ENCODE measurements at regions not wholly inside any gene's neighbourhood (a gene's known extent, or its start where the extent isn't known, plus 50 kb on each side); places are given as distances from the start of the nearest gene placed in this dataset.

- TF ChIP-seq, protein P1, sequence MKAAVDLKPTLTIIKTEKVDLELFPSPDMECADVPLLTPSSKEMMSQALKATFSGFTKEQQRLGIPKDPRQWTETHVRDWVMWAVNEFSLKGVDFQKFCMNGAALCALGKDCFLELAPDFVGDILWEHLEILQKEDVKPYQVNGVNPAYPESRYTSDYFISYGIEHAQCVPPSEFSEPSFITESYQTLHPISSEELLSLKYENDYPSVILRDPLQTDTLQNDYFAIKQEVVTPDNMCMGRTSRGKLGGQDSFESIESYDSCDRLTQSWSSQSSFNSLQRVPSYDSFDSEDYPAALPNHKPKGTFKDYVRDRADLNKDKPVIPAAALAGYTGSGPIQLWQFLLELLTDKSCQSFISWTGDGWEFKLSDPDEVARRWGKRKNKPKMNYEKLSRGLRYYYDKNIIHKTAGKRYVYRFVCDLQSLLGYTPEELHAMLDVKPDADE (IDR thresholded peaks at IDR 0.05): no peak
- TF ChIP-seq POLR2AphosphoS5 (IDR thresholded peaks at IDR 0.05; ENCODE audit: low read depth) (no peak), CREB1 (CRISPR knock-in tag; IDR thresholded peaks at IDR 0.05; ENCODE audit: low read depth) (no peak), EZH2 (IDR thresholded peaks at IDR 0.05; ENCODE audit: low read depth, unreplicated experiment) (no peak), ZNF331 (CRISPR knock-in tag; IDR thresholded peaks at IDR 0.05; ENCODE audit: low read depth) (no peak), NANOG (IDR thresholded peaks at IDR 0.05; ENCODE audit: borderline replicate concordance) (no peak), EZH2phosphoT487 (IDR thresholded peaks at IDR 0.05; ENCODE audit: unreplicated experiment) (no peak)
Measured at GRCh38 chr18:10343778-10344177, 110.7 kb upstream of the APCDD1 start (continued).

DNA sequence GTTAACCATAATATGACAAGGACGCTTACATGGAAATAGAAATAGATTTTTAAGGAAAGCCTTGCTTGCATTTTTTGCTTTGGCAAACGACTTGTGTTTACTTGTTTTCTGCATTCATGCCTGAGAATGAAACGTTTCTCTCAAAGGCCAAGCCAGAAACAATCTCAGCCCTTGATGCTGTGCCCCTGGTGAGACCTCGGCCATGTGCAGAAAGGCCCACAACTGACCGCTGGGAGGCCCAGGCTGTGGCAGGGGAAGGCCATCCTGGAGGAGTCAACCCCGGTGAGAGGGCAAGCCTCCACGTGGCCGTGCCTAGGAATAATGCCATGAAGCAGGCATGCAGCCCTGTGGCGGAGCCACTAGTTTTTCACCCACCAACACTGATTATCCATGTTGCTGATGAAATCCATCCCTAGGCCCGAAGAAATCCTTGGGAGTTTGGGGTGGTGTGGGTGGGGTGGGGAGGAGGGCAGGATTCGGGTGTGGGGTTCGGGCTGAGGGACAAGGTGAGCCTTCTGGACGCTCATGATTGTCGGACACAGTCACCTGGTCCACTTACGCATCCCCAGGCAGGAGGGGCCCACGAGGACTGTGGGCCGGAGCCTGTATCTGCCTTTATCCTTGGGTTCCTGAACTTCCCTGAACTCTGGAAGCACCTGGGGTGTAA lies 107.6 kb upstream of the APCDD1 start:
- Mint-ChIP-seq H3K9me3 (no peaks in the 10 kb centered on the region), H3K27me3 (ENCODE audit: insufficient read depth, low read depth, poor library complexity) (peaks cover 4% of the 10 kb centered on the region), H3K36me3 (ENCODE audit: low read depth) (no peaks in the 10 kb centered on the region), H3K27ac (no peak overlapping the region), H3K4me1 (peaks cover 3% of the 10 kb centered on the region), H3K4me3 (no peak overlapping the region)
- Histone ChIP-seq H3K4me2 (no peak overlapping the region), H3K79me2 (replicated peaks; ENCODE audit: insufficient read depth) (no peaks in the 10 kb centered on the region), H3K27me3 (ENCODE audit: insufficient read depth) (no peaks in the 10 kb centered on the region), H3F3A (replicated peaks; ENCODE audit: low read depth) (no peaks in the 10 kb centered on the region), H4K20me1 (replicated peaks; ENCODE audit: insufficient read depth) (no peaks in the 10 kb centered on the region), H3K4me3 (no peak overlapping the region), H3K36me3 (ENCODE audit: insufficient read depth) (no peaks in the 10 kb centered on the region), H2AFZ (no peak overlapping the region), H3K27ac (ENCODE audit: low read depth) (no peak overlapping the region), H3K9me2 (ENCODE audit: insufficient read depth) (no peaks in the 10 kb centered on the region), H3K4me1 (ENCODE audit: insufficient read depth) (no peaks in the 10 kb centered on the region)
- ATAC-seq (no peak), DNase-seq (ENCODE audit: low spot score) (no peak)
- TF ChIP-seq STAT1 (IDR thresholded peaks at IDR 0.05; ENCODE audit: unreplicated experiment): no peak
- TF ChIP-seq POLR2AphosphoS5 (IDR thresholded peaks at IDR 0.05; ENCODE audit: low read depth): no peak
- no peak for TF ChIP-seq EZH2phosphoT487 (IDR thresholded peaks at IDR 0.05; ENCODE audit: unreplicated experiment)
- no peak for TF ChIP-seq REST (IDR thresholded peaks at IDR 0.05; ENCODE audit: unreplicated experiment)
- TF ChIP-seq, protein P2, sequence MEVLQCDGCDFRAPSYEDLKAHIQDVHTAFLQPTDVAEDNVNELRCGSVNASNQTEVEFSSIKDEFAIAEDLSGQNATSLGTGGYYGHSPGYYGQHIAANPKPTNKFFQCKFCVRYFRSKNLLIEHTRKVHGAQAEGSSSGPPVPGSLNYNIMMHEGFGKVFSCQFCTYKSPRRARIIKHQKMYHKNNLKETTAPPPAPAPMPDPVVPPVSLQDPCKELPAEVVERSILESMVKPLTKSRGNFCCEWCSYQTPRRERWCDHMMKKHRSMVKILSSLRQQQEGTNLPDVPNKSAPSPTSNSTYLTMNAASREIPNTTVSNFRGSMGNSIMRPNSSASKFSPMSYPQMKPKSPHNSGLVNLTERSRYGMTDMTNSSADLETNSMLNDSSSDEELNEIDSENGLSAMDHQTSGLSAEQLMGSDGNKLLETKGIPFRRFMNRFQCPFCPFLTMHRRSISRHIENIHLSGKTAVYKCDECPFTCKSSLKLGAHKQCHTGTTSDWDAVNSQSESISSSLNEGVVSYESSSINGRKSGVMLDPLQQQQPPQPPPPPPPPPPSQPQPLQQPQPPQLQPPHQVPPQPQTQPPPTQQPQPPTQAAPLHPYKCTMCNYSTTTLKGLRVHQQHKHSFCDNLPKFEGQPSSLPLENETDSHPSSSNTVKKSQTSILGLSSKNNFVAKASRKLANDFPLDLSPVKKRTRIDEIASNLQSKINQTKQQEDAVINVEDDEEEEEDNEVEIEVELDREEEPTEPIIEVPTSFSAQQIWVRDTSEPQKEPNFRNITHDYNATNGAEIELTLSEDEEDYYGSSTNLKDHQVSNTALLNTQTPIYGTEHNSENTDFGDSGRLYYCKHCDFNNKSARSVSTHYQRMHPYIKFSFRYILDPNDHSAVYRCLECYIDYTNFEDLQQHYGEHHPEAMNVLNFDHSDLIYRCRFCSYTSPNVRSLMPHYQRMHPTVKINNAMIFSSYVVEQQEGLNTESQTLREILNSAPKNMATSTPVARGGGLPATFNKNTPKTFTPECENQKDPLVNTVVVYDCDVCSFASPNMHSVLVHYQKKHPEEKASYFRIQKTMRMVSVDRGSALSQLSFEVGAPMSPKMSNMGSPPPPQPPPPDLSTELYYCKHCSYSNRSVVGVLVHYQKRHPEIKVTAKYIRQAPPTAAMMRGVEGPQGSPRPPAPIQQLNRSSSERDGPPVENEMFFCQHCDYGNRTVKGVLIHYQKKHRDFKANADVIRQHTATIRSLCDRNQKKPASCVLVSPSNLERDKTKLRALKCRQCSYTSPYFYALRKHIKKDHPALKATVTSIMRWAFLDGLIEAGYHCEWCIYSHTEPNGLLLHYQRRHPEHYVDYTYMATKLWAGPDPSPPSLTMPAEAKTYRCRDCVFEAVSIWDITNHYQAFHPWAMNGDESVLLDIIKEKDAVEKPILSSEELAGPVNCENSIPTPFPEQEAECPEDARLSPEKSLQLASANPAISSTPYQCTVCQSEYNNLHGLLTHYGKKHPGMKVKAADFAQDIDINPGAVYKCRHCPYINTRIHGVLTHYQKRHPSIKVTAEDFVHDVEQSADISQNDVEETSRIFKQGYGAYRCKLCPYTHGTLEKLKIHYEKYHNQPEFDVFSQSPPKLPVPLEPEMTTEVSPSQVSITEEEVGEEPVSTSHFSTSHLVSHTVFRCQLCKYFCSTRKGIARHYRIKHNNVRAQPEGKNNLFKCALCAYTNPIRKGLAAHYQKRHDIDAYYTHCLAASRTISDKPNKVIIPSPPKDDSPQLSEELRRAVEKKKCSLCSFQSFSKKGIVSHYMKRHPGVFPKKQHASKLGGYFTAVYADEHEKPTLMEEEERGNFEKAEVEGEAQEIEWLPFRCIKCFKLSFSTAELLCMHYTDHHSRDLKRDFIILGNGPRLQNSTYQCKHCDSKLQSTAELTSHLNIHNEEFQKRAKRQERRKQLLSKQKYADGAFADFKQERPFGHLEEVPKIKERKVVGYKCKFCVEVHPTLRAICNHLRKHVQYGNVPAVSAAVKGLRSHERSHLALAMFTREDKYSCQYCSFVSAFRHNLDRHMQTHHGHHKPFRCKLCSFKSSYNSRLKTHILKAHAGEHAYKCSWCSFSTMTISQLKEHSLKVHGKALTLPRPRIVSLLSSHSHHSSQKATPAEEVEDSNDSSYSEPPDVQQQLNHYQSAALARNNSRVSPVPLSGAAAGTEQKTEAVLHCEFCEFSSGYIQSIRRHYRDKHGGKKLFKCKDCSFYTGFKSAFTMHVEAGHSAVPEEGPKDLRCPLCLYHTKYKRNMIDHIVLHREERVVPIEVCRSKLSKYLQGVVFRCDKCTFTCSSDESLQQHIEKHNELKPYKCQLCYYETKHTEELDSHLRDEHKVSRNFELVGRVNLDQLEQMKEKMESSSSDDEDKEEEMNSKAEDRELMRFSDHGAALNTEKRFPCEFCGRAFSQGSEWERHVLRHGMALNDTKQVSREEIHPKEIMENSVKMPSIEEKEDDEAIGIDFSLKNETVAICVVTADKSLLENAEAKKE (CRISPR knock-in tag; IDR thresholded peaks at IDR 0.05): no peak
- TF ChIP-seq, protein P3, sequence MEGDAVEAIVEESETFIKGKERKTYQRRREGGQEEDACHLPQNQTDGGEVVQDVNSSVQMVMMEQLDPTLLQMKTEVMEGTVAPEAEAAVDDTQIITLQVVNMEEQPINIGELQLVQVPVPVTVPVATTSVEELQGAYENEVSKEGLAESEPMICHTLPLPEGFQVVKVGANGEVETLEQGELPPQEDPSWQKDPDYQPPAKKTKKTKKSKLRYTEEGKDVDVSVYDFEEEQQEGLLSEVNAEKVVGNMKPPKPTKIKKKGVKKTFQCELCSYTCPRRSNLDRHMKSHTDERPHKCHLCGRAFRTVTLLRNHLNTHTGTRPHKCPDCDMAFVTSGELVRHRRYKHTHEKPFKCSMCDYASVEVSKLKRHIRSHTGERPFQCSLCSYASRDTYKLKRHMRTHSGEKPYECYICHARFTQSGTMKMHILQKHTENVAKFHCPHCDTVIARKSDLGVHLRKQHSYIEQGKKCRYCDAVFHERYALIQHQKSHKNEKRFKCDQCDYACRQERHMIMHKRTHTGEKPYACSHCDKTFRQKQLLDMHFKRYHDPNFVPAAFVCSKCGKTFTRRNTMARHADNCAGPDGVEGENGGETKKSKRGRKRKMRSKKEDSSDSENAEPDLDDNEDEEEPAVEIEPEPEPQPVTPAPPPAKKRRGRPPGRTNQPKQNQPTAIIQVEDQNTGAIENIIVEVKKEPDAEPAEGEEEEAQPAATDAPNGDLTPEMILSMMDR (conservative IDR thresholded peaks at IDR 0.05; ENCODE audit: low read depth in 2 of 2): no peak
- TF ChIP-seq CREB1 (CRISPR knock-in tag; IDR thresholded peaks at IDR 0.05; ENCODE audit: low read depth): no peak
- no peak for TF ChIP-seq EZH2 (IDR thresholded peaks at IDR 0.05; ENCODE audit: low read depth, unreplicated experiment)
- TF ChIP-seq NANOG (IDR thresholded peaks at IDR 0.05; ENCODE audit: borderline replicate concordance): no peak
- TF ChIP-seq ZNF114 (CRISPR knock-in tag; IDR thresholded peaks at IDR 0.05): no peak
